ENCODE measurements at regions not wholly inside any gene's neighbourhood (a gene's known extent, or its start where the extent isn't known, plus 50 kb on each side); places are given as distances from the start of the nearest gene placed in this dataset.
A peak's percentile ranks its signal among the peaks of the same experiment; 100 is the strongest.
"Not testable (repeated sequence)": the region's sequence is repeated elsewhere in the genome, so short reads cannot be mapped to it uniquely, and the experiment has no call there.

- peak overlapping the region; percentile 50 for H4K91ac ChIP-seq (ENCODE audit: low read length)
- not testable (repeated sequence) for H3K79me1 ChIP-seq (replicated peaks; ENCODE audit: low read length, poor library complexity, severe bottlenecking); H2BK12ac ChIP-seq (ENCODE audit: low read length in 2 of 2); H2BK120ac ChIP-seq (ENCODE audit: low read depth, low read length); H3K27me3 ChIP-seq (ENCODE audit: control insufficient read depth in 1 of 2, insufficient read depth in 1 of 2, low read length in 2 of 2); H2AK5ac ChIP-seq (ENCODE audit: low read length, severe bottlenecking); H3K9ac ChIP-seq (ENCODE audit: low read length); H3K36me3 ChIP-seq (ENCODE audit: control insufficient read depth in 1 of 2, insufficient read depth in 2 of 2, low read depth in 1 of 2, low read length in 2 of 2); H3K4me2 ChIP-seq (ENCODE audit: low read length, poor library complexity, severe bottlenecking); H3K4me3 ChIP-seq (ENCODE audit: insufficient read depth in 1 of 2, low read depth in 1 of 2, low read length in 2 of 2); H3K14ac ChIP-seq (ENCODE audit: low read length in 2 of 2); H3K23ac ChIP-seq (ENCODE audit: low read length in 2 of 2); H4K8ac ChIP-seq (ENCODE audit: low read length); H2BK15ac ChIP-seq (ENCODE audit: low read depth, poor library complexity, severe bottlenecking); H3K4me1 ChIP-seq (ENCODE audit: control insufficient read depth, insufficient read depth, low read depth, low read length); H2BK5ac ChIP-seq (ENCODE audit: low read depth, low read length, poor library complexity, severe bottlenecking); H3K9me3 ChIP-seq (ENCODE audit: control insufficient read depth, low read length); H2AFZ ChIP-seq (ENCODE audit: low read depth, low read length); H3K27ac ChIP-seq (ENCODE audit: low read length, poor library complexity, severe bottlenecking); H3K18ac ChIP-seq (ENCODE audit: low read depth in 1 of 2, low read length in 2 of 2); DNase-seq; H3K4ac ChIP-seq (ENCODE audit: low read depth in 1 of 2, low read length in 2 of 2)
- WGBS, result 98% methylated on average over 29 of the region's 29 CpGs
Observed at GRCh38 chr1:192499061-192499581, 76.5 kb upstream of the RGS1 start.

GRCh38 chr1:192500541-192500940 is 75.0 kb upstream of the RGS1 start:
- H3K27ac ChIP-seq (ENCODE audit: low read length, poor library complexity, severe bottlenecking); H2AK5ac ChIP-seq (ENCODE audit: low read length, severe bottlenecking); H3K14ac ChIP-seq (ENCODE audit: low read length in 2 of 2); H3K4me3 ChIP-seq (ENCODE audit: insufficient read depth in 1 of 2, low read depth in 1 of 2, low read length in 2 of 2); H3K27me3 ChIP-seq (ENCODE audit: control insufficient read depth in 1 of 2, insufficient read depth in 1 of 2, low read length in 2 of 2); H2BK12ac ChIP-seq (ENCODE audit: low read length in 2 of 2); H3K79me1 ChIP-seq (replicated peaks; ENCODE audit: low read length, poor library complexity, severe bottlenecking); H3K9me3 ChIP-seq (ENCODE audit: control insufficient read depth, low read length); H3K36me3 ChIP-seq (ENCODE audit: control insufficient read depth in 1 of 2, insufficient read depth in 2 of 2, low read depth in 1 of 2, low read length in 2 of 2); H2BK15ac ChIP-seq (ENCODE audit: low read depth, poor library complexity, severe bottlenecking); H4K91ac ChIP-seq (ENCODE audit: low read length); H4K8ac ChIP-seq (ENCODE audit: low read length); H2BK5ac ChIP-seq (ENCODE audit: low read depth, low read length, poor library complexity, severe bottlenecking); H2AFZ ChIP-seq (ENCODE audit: low read depth, low read length); H3K4me2 ChIP-seq (ENCODE audit: low read length, poor library complexity, severe bottlenecking); DNase-seq; H3K9ac ChIP-seq (ENCODE audit: low read length); H3K4ac ChIP-seq (ENCODE audit: low read depth in 1 of 2, low read length in 2 of 2); H3K23ac ChIP-seq (ENCODE audit: low read length in 2 of 2); H2BK120ac ChIP-seq (ENCODE audit: low read depth, low read length); H3K4me1 ChIP-seq (ENCODE audit: control insufficient read depth, insufficient read depth, low read depth, low read length); H3K18ac ChIP-seq (ENCODE audit: low read depth in 1 of 2, low read length in 2 of 2): not testable (repeated sequence)
- 97% methylated on average over 16 of the region's 23 CpGs for WGBS

DNA sequence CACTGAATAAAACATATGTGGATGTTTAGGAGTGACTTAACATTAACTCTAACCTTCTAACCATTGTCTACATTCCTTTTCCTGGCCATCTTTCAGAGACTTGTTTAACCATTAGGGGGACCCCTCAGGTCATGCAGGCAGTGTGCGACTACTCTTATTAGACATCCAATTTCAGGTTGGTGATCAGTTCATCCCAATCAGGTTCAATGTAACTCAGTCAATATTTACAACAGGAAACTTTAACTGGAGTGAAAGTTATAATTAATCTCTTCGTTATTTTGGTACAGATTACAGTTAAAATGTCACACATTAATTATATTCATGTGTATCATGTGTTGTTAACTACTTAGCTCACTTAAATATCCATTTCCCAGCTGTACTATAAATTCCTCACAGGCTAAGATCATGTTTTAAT is 68.8 kb upstream of the RGS1 start:
- no peak overlapping the region for H3K18ac ChIP-seq (ENCODE audit: low read depth in 1 of 2, low read length in 2 of 2)
- H2BK120ac ChIP-seq (ENCODE audit: low read depth, low read length), result no peak overlapping the region
- H3K9me3 ChIP-seq (ENCODE audit: control insufficient read depth, low read length), result no peaks in the 10 kb centered on the region
- no peak overlapping the region for H2BK5ac ChIP-seq (ENCODE audit: low read depth, low read length, poor library complexity, severe bottlenecking)
- H4K8ac ChIP-seq (ENCODE audit: low read length), result no peak overlapping the region
- no peak overlapping the region for H3K14ac ChIP-seq (ENCODE audit: low read length in 2 of 2)
- H3K27me3 ChIP-seq (ENCODE audit: control insufficient read depth in 1 of 2, insufficient read depth in 1 of 2, low read length in 2 of 2), result no peaks in the 10 kb centered on the region
- H2BK12ac ChIP-seq (ENCODE audit: low read length in 2 of 2), result no peak overlapping the region
- no peaks in the 10 kb centered on the region for H3K79me1 ChIP-seq (replicated peaks; ENCODE audit: low read length, poor library complexity, severe bottlenecking)
- H3K4me3 ChIP-seq (ENCODE audit: insufficient read depth in 1 of 2, low read depth in 1 of 2, low read length in 2 of 2), result no peak overlapping the region
- no peak overlapping the region for H2AFZ ChIP-seq (ENCODE audit: low read depth, low read length)
- peak overlapping the region; percentile 34 for H3K9ac ChIP-seq (ENCODE audit: low read length)
- no peak overlapping the region for H3K27ac ChIP-seq (ENCODE audit: low read length, poor library complexity, severe bottlenecking)
- no peak overlapping the region for H3K4ac ChIP-seq (ENCODE audit: low read depth in 1 of 2, low read length in 2 of 2)
- no peaks in the 10 kb centered on the region for H3K4me1 ChIP-seq (ENCODE audit: control insufficient read depth, insufficient read depth, low read depth, low read length)
- no peak overlapping the region for H4K91ac ChIP-seq (ENCODE audit: low read length)
- H3K36me3 ChIP-seq (ENCODE audit: control insufficient read depth in 1 of 2, insufficient read depth in 2 of 2, low read depth in 1 of 2, low read length in 2 of 2), result no peaks in the 10 kb centered on the region
- H3K4me2 ChIP-seq (ENCODE audit: low read length, poor library complexity, severe bottlenecking), result no peak overlapping the region
- WGBS, result 63% methylated on average over 1 of the region's 2 CpGs
- no peak overlapping the region for H3K23ac ChIP-seq (ENCODE audit: low read length in 2 of 2)
- H2BK15ac ChIP-seq (ENCODE audit: low read depth, poor library complexity, severe bottlenecking), result no peak overlapping the region
- peak; percentile 67 for DNase-seq
- H2AK5ac ChIP-seq (ENCODE audit: low read length, severe bottlenecking), result no peak overlapping the region

DNA sequence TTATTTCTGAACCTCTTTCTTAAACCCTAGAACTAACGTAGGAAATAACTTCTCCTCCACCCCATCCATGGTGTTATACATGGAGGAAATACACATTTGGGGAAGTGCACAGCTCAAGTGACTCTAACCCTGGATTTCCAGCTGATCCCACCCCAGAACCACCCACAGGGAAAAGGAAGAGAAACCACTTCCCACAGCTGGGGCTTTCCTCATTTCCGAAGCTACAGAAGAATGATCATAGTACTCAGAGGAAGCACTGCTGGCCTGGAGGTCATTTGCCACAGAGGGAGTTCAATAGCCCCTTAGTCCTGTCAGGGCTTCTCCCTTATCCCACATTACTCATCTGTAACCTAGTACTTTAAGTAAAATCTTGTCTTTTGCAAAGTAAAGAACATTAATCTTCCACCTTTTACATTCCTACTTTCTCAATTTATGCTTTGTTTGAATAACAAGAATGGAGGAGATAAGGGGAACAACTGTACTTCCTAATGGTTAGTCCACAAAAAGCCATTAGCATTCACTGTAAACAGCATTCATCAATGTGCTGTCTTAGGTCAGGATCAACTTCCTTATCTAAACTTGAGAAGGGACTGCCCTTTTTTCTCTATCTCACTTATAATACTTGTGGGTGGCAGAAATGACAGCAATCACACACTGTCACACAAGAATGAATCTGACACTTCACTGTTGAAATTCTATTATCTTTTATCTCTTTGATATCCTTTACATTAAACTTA is 63.0 kb upstream of the RGS1 start:
- Histone ChIP-seq H2AFZ (ENCODE audit: low read depth, low read length) (no peak overlapping the region), H3K9me3 (ENCODE audit: control insufficient read depth, low read length) (no peaks in the 10 kb centered on the region), H3K4me1 (ENCODE audit: control insufficient read depth, insufficient read depth, low read depth, low read length) (no peaks in the 10 kb centered on the region), H3K4me3 (ENCODE audit: insufficient read depth in 1 of 2, low read depth in 1 of 2, low read length in 2 of 2) (no peak overlapping the region), H3K27ac (ENCODE audit: low read length, poor library complexity, severe bottlenecking) (no peak overlapping the region), H2BK5ac (ENCODE audit: low read depth, low read length, poor library complexity, severe bottlenecking) (no peak overlapping the region), H2BK12ac (ENCODE audit: low read length in 2 of 2) (peak overlapping the region in 1 of 2 experiments; percentile 15), H4K8ac (ENCODE audit: low read length) (no peak overlapping the region), H3K9ac (ENCODE audit: low read length) (no peak overlapping the region), H2BK15ac (ENCODE audit: low read depth, poor library complexity, severe bottlenecking) (no peak overlapping the region), H3K36me3 (ENCODE audit: control insufficient read depth in 1 of 2, insufficient read depth in 2 of 2, low read depth in 1 of 2, low read length in 2 of 2) (no peaks in the 10 kb centered on the region), H3K23ac (ENCODE audit: low read length in 2 of 2) (no peak overlapping the region), H2BK120ac (ENCODE audit: low read depth, low read length) (no peak overlapping the region), H3K18ac (ENCODE audit: low read depth in 1 of 2, low read length in 2 of 2) (peak overlapping the region in 1 of 2 experiments; percentile 40), H3K14ac (ENCODE audit: low read length in 2 of 2) (no peak overlapping the region), H2AK5ac (ENCODE audit: low read length, severe bottlenecking) (no peak overlapping the region), H4K91ac (ENCODE audit: low read length) (no peak overlapping the region), H3K4me2 (ENCODE audit: low read length, poor library complexity, severe bottlenecking) (no peak overlapping the region), H3K4ac (ENCODE audit: low read depth in 1 of 2, low read length in 2 of 2) (peak overlapping the region in 1 of 2 experiments; percentile 9), H3K79me1 (replicated peaks; ENCODE audit: low read length, poor library complexity, severe bottlenecking) (no peaks in the 10 kb centered on the region), H3K27me3 (ENCODE audit: control insufficient read depth in 1 of 2, insufficient read depth in 1 of 2, low read length in 2 of 2) (no peaks in the 10 kb centered on the region)
- DNase-seq, result peak; percentile 67
- WGBS, result 28% methylated on average over 2 of the region's 2 CpGs
